ENCODE measurements at regions not wholly inside any gene's neighbourhood (a gene's known extent, or its start where the extent isn't known, plus 50 kb on each side); places are given as distances from the start of the nearest gene placed in this dataset.

GRCh38 chr6:92111386-92111785, 1308.0 kb downstream of the EPHA7 start:
- TF ChIP-seq, protein P1, sequence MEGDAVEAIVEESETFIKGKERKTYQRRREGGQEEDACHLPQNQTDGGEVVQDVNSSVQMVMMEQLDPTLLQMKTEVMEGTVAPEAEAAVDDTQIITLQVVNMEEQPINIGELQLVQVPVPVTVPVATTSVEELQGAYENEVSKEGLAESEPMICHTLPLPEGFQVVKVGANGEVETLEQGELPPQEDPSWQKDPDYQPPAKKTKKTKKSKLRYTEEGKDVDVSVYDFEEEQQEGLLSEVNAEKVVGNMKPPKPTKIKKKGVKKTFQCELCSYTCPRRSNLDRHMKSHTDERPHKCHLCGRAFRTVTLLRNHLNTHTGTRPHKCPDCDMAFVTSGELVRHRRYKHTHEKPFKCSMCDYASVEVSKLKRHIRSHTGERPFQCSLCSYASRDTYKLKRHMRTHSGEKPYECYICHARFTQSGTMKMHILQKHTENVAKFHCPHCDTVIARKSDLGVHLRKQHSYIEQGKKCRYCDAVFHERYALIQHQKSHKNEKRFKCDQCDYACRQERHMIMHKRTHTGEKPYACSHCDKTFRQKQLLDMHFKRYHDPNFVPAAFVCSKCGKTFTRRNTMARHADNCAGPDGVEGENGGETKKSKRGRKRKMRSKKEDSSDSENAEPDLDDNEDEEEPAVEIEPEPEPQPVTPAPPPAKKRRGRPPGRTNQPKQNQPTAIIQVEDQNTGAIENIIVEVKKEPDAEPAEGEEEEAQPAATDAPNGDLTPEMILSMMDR (conservative IDR thresholded peaks at IDR 0.05), result no peak
- no peak for TF ChIP-seq EZH2 (IDR thresholded peaks at IDR 0.05; ENCODE audit: low read depth)
